GM12878 (cell line): ENCODE measurements at regions not wholly inside any gene's neighbourhood (a gene's known extent, or its start where the extent isn't known, plus 50 kb on each side); places are given as distances from the start of the nearest gene placed in this dataset.

Experiments
- ATAC-seq: fragments of 200-7000 bp; cut with Tn5 transposase; 3 replicates; pipeline ENCODE4 v1.9.1; 2020; ENCODE audit warnings: mild to moderate bottlenecking, moderate library complexity
- BruUV-seq: library from RNA; stranded (reverse); fragments of 400-500 nt; replicated peaks from 2 replicates; lab custom pipeline; 2021; lab: Mats Ljungman, UMichigan
- CTCF ChIA-PET: fragments of 300-600 bp; sonication (Branson Sonifier 250); formaldehyde crosslinking; extraction: SDS; loops from one replicate; lab custom pipeline; 2021; ENCODE audit warnings: inconsistent platforms; lab: Yijun Ruan, JAX
- POLR2A ChIA-PET: fragments of 350-600 bp; formaldehyde crosslinking; extraction: SDS; loops from one replicate; lab custom pipeline; 2021; ENCODE audit warnings: inconsistent platforms; lab: Charles Lee
- RAD21 ChIA-PET: fragments of 300-600 bp; sonication (Branson Sonifier 250); formaldehyde crosslinking; loops from one replicate; lab custom pipeline; 2023; ENCODE audit warnings: antibody characterized with exemption; ENCODE audit not compliant: unreplicated experiment; lab: Charles Lee
- SMC1A ChIA-PET: fragments of 300-600 bp; sonication (Branson Sonifier 250); formaldehyde crosslinking; loops from one replicate; lab custom pipeline; 2023; ENCODE audit not compliant: unreplicated experiment, uncharacterized antibody; lab: Charles Lee
- DNase-seq: peaks from one replicate; pipeline ENCODE4 v3.0.0-alpha.2; 2011; ENCODE audit warnings: low read depth, low spot score
- FAIRE-seq: peaks from 3 replicates; lab custom pipeline; 2011; peaks lifted over from hg19 to GRCh38; lab: Jason Lieb, UNC
- H2AFZ ChIP-seq: 2 replicates; pipeline ENCODE4 v1.6.0; 2011; ENCODE audit warnings: low read depth, low read length, control low read depth; ENCODE audit not compliant: control insufficient read depth
- H3K27ac ChIP-seq: 2 replicates; pipeline ENCODE4 v1.5.1; 2011; ENCODE audit warnings: control low read depth; ENCODE audit not compliant: control insufficient read depth, insufficient read depth
- H3K27me3 ChIP-seq, 2 experiments: replicated peaks in 1 of 2; 2 replicates each; pipeline versions ENCODE4 v1.6.0 to v1.6.1; 2011; ENCODE audit warnings: low read length in 1 of 2; ENCODE audit not compliant: control insufficient read depth in 2 of 2, insufficient read depth in 2 of 2
- H3K36me3 ChIP-seq, 2 experiments: 2 replicates each; pipeline ENCODE4 v1.5.1; 2011; ENCODE audit warnings: low read length in 1 of 2; ENCODE audit not compliant: control insufficient read depth in 2 of 2, insufficient read depth in 2 of 2
- H3K4me1 ChIP-seq: 2 replicates; pipeline ENCODE4 v1.6.1; 2011; ENCODE audit warnings: mild to moderate bottlenecking, low read length, moderate library complexity, mixed read lengths; ENCODE audit not compliant: control insufficient read depth, insufficient read depth
- H3K4me2 ChIP-seq: 2 replicates; pipeline ENCODE4 v1.6.0; 2011; ENCODE audit warnings: control low read depth; ENCODE audit not compliant: control insufficient read depth, insufficient read depth
- H3K4me3 ChIP-seq: fragments of 200-600 bp; sonication (generic); 2 replicates; pipeline ENCODE4 v1.5.1; 2016
- H3K79me2 ChIP-seq: 2 replicates; pipeline ENCODE4 v1.6.0; 2011; ENCODE audit warnings: low read length; ENCODE audit not compliant: control insufficient read depth, insufficient read depth
- H3K9ac ChIP-seq: 2 replicates; pipeline ENCODE4 v1.8.0; 2011; ENCODE audit warnings: low read length, control low read depth, mixed read lengths; ENCODE audit not compliant: control insufficient read depth, insufficient read depth
- H3K9me3 ChIP-seq: replicated peaks from 3 replicates; pipeline ENCODE4 v1.5.1; 2011; ENCODE audit warnings: mild to moderate bottlenecking, low read length; ENCODE audit not compliant: control insufficient read depth, insufficient read depth
- H4K20me1 ChIP-seq: 2 replicates; pipeline ENCODE4 v1.6.0; 2011; ENCODE audit not compliant: control insufficient read depth, insufficient read depth
- JUNB ChIP-seq: IDR thresholded peaks from 2 replicates; pipeline ENCODE4 v1.6.1; 2016; ENCODE audit warnings: antibody characterized with exemption, mild to moderate bottlenecking
- KLF5 ChIP-seq: fragments of 450-650 bp; IDR thresholded peaks from 2 replicates; pipeline ENCODE4 v1.6.1; 2014; ENCODE audit warnings: mild to moderate bottlenecking; ENCODE audit not compliant: partially characterized antibody
- MEF2A ChIP-seq: IDR thresholded peaks from 2 replicates; pipeline ENCODE4 v1.6.1; 2011; ENCODE audit warnings: low read depth, mild to moderate bottlenecking, low read length, moderate library complexity; ENCODE audit not compliant: insufficient read depth
- NR2F1 ChIP-seq: fragments of 450-650 bp; conservative IDR thresholded peaks from 2 replicates; pipeline ENCODE4 v1.6.1; 2017; ENCODE audit warnings: mild to moderate bottlenecking
- SUZ12 ChIP-seq: fragments of 200-600 bp; sonication (generic); IDR thresholded peaks from one replicate; pipeline ENCODE4 v1.6.1; 2018; ENCODE audit warnings: antibody characterized with exemption, mild to moderate bottlenecking; ENCODE audit not compliant: unreplicated experiment
- YY1 ChIP-seq: IDR thresholded peaks from 2 replicates; pipeline ENCODE4 v1.6.1; 2011; ENCODE audit warnings: low read depth, mild to moderate bottlenecking, low read length
- WGBS: methylation state at CpG from one replicate; pipeline ENCODE4 v1.1.6; 2016; ENCODE audit warnings: low lambda C conversion rate; ENCODE audit not compliant: insufficient replicate concordance, insufficient coverage; ENCODE audit errors: missing lambda C conversion rate; 5-methylcytosine and 5-hydroxymethylcytosine counted together
- in situ Hi-C: fragments of 300-500 bp; cut with MboI; formaldehyde crosslinking; loops from 9 replicates; pipeline ENCODE4 v1.14.3; 2018; ENCODE audit warnings: mixed read lengths
- intact Hi-C: fragments of 100-400 bp; cut with micrococcal nuclease; formaldehyde crosslinking; loops from one replicate; pipeline ENCODE4 v1.14.2; 2022; ENCODE audit not compliant: unreplicated experiment
- TF ChIP-seq, protein P1 (sequence below): IDR thresholded peaks from 2 replicates; pipeline ENCODE4 v1.6.1; 2012; ENCODE audit warnings: improper control_type of control experiment, low read depth, low read length; ENCODE audit not compliant: insufficient replicate concordance
- TF ChIP-seq, protein P2 (sequence below): IDR thresholded peaks from 2 replicates; pipeline ENCODE4 v1.6.1; 2011; ENCODE audit warnings: mild to moderate bottlenecking, low read depth, low read length, moderate library complexity; ENCODE audit not compliant: insufficient replicate concordance

GRCh38 chr1:214830941-214831340 lies 227.9 kb downstream of the CENPF start (continued):
- TF ChIP-seq, protein P1, sequence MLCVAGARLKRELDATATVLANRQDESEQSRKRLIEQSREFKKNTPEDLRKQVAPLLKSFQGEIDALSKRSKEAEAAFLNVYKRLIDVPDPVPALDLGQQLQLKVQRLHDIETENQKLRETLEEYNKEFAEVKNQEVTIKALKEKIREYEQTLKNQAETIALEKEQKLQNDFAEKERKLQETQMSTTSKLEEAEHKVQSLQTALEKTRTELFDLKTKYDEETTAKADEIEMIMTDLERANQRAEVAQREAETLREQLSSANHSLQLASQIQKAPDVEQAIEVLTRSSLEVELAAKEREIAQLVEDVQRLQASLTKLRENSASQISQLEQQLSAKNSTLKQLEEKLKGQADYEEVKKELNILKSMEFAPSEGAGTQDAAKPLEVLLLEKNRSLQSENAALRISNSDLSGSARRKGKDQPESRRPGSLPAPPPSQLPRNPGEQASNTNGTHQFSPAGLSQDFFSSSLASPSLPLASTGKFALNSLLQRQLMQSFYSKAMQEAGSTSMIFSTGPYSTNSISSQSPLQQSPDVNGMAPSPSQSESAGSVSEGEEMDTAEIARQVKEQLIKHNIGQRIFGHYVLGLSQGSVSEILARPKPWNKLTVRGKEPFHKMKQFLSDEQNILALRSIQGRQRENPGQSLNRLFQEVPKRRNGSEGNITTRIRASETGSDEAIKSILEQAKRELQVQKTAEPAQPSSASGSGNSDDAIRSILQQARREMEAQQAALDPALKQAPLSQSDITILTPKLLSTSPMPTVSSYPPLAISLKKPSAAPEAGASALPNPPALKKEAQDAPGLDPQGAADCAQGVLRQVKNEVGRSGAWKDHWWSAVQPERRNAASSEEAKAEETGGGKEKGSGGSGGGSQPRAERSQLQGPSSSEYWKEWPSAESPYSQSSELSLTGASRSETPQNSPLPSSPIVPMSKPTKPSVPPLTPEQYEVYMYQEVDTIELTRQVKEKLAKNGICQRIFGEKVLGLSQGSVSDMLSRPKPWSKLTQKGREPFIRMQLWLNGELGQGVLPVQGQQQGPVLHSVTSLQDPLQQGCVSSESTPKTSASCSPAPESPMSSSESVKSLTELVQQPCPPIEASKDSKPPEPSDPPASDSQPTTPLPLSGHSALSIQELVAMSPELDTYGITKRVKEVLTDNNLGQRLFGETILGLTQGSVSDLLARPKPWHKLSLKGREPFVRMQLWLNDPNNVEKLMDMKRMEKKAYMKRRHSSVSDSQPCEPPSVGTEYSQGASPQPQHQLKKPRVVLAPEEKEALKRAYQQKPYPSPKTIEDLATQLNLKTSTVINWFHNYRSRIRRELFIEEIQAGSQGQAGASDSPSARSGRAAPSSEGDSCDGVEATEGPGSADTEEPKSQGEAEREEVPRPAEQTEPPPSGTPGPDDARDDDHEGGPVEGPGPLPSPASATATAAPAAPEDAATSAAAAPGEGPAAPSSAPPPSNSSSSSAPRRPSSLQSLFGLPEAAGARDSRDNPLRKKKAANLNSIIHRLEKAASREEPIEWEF, result no peak
- TF ChIP-seq, protein P2, sequence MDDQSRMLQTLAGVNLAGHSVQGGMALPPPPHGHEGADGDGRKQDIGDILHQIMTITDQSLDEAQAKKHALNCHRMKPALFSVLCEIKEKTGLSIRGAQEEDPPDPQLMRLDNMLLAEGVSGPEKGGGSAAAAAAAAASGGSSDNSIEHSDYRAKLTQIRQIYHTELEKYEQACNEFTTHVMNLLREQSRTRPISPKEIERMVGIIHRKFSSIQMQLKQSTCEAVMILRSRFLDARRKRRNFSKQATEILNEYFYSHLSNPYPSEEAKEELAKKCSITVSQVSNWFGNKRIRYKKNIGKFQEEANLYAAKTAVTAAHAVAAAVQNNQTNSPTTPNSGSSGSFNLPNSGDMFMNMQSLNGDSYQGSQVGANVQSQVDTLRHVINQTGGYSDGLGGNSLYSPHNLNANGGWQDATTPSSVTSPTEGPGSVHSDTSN, result no peak
- TF ChIP-seq MEF2A (no peak), SUZ12 (no peak)
- TF ChIP-seq, all 136 proteins: peak for 0

DNA sequence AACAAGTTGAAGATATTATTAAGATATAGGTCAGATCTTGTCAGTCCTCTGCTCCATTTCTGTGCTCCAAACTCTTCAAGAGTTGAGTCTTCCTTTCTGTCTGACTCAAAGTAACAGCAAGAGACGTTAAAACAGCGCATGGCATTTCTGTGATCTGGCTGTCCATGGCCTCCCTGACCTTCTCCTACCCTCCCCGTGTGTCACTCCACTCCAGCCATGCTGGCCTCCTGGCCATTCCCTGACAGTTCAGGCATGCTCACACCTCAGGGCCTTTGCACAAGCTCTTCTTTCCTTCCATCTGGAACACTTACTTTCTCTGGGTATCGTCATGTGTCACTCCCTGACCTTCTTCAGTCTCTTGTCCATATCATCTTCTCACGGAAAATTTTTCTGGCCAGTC lies 229.0 kb downstream of the CENPF start:
- H3K36me3 ChIP-seq, result no peaks in the 10 kb centered on the region
- no peak for DNase-seq
- intact Hi-C loops, result no loop called here
- no peak overlapping the region for H2AFZ ChIP-seq
- H3K79me2 ChIP-seq, result no peaks in the 10 kb centered on the region
- WGBS, result 8% methylated on average over 4 of the region's 5 CpGs
- no peak overlapping the region for H3K4me3 ChIP-seq
- H3K9me3 ChIP-seq, result no peaks in the 10 kb centered on the region; the same call in 2 of the 3 replicates
- no peaks in the 10 kb centered on the region for H3K4me1 ChIP-seq
- TF ChIP-seq JUNB, result no peak
- TF ChIP-seq KLF5, result no peak
- TF ChIP-seq YY1, result no peak
- TF ChIP-seq NR2F1, result no peak
- no peak for TF ChIP-seq MEF2A
- H3K9ac ChIP-seq, result no peak overlapping the region
- no peak for FAIRE-seq
- POLR2A ChIA-PET, result no interaction called here
- no peak for ATAC-seq
- BruUV-seq, result no TSS peak
- CTCF ChIA-PET, result no interaction called here
- H3K4me2 ChIP-seq, result no peak overlapping the region
- SMC1A ChIA-PET, result interaction anchor here (1.1 kb wide), 1 partner anchor 22 kb away, joined by 3 read pairs; no protein-coding TSS in a partner anchor
- H3K27ac ChIP-seq, result no peak overlapping the region
- RAD21 ChIA-PET, result no interaction called here
- H3K27me3 ChIP-seq, result no peaks in the 10 kb centered on the region
- no peaks in the 10 kb centered on the region for H4K20me1 ChIP-seq
- in situ Hi-C loops, result no loop called here
